AG04450 (cell line): ENCODE measurements at regions not wholly inside any gene's neighbourhood (a gene's known extent, or its start where the extent isn't known, plus 50 kb on each side); places are given as distances from the start of the nearest gene placed in this dataset.

Experiments
- CTCF ChIA-PET: fragments of 300-600, 350-600 bp; formaldehyde crosslinking; extraction: SDS; loops from one replicate; lab custom pipeline; 2022; ENCODE audit warnings: antibody characterized with exemption, inconsistent platforms; lab: Charles Lee
- POLR2A ChIA-PET: fragments of 350-600 bp; formaldehyde crosslinking; extraction: SDS; loops from one replicate; lab custom pipeline; 2021; ENCODE audit warnings: antibody characterized with exemption, inconsistent platforms; lab: Yijun Ruan, JAX
- DNase-seq: peaks from one replicate; pipeline ENCODE4 v3.0.0-alpha.2; 2011; ENCODE audit warnings: low read depth, low spot score
- H3K27ac ChIP-seq: one replicate; pipeline ENCODE4 v1.5.1; 2012; ENCODE audit warnings: low read depth, low read length, control low read depth
- H3K27me3 ChIP-seq: one replicate; pipeline ENCODE4 v1.6.0; 2012; ENCODE audit warnings: low read length; ENCODE audit not compliant: control insufficient read depth, insufficient read depth
- H3K4me3 ChIP-seq: 2 replicates; pipeline ENCODE4 v1.5.1; 2011; ENCODE audit warnings: mild to moderate bottlenecking, low read depth, low read length, control low read depth
- H3K9me3 ChIP-seq: 2 replicates; pipeline ENCODE4 v1.5.1; 2012; ENCODE audit warnings: low read length; ENCODE audit not compliant: control insufficient read depth, insufficient read depth
- CTCF ChIP-seq: IDR thresholded peaks from 2 replicates; pipeline ENCODE4 v1.5.1; 2011; ENCODE audit warnings: low read depth, low read length, control low read depth, inconsistent platforms

GRCh38 chr3:124431331-124431994 is 298.8 kb upstream of the UMPS start:
- Histone ChIP-seq H3K27me3 (no peaks in the 10 kb centered on the region), H3K27ac (no peak overlapping the region), H3K4me3 (no peak overlapping the region), H3K9me3 (no peaks in the 10 kb centered on the region)
- DNase-seq = no peak
- CTCF ChIA-PET = no interaction called here
- POLR2A ChIA-PET = no interaction called here
- TF ChIP-seq CTCF = no peak

GRCh38 chr3:124434176-124434575 is 296.1 kb upstream of the UMPS start:
- Histone ChIP-seq H3K27ac (no peak overlapping the region), H3K4me3 (no peak overlapping the region), H3K9me3 (no peaks in the 10 kb centered on the region), H3K27me3 (no peaks in the 10 kb centered on the region)
- no peak for TF ChIP-seq CTCF
- CTCF ChIA-PET = interaction anchor here (1.3 kb wide), 1 partner anchor 10 kb away, joined by 3 read pairs; no protein-coding TSS in a partner anchor
- DNase-seq = no peak
- POLR2A ChIA-PET = no interaction called here

- H3K27me3 ChIP-seq = no peaks in the 10 kb centered on the region
- POLR2A ChIA-PET = no interaction called here
- CTCF ChIA-PET = no interaction called here
- H3K4me3 ChIP-seq = no peak overlapping the region
- no peak for DNase-seq
- no peaks in the 10 kb centered on the region for H3K9me3 ChIP-seq
- no peak overlapping the region for H3K27ac ChIP-seq
- no peak for TF ChIP-seq CTCF
Observed at GRCh38 chr3:124435467-124435866, 294.8 kb upstream of the UMPS start.

- DNase-seq = no peak
- POLR2A ChIA-PET = no interaction called here
- CTCF ChIA-PET = interaction anchor here (1.5 kb wide), 1 partner anchor 87 kb away, joined by 5 read pairs; no protein-coding TSS in a partner anchor
- Histone ChIP-seq H3K9me3 (no peaks in the 10 kb centered on the region), H3K27ac (no peak overlapping the region), H3K4me3 (no peak overlapping the region), H3K27me3 (no peaks in the 10 kb centered on the region)
- no peak for TF ChIP-seq CTCF
Observed at GRCh38 chr3:124438813-124439212, 291.4 kb upstream of the UMPS start.

- Histone ChIP-seq H3K27me3 (no peaks in the 10 kb centered on the region), H3K27ac (no peak overlapping the region), H3K9me3 (no peaks in the 10 kb centered on the region), H3K4me3 (no peak overlapping the region)
- CTCF ChIA-PET = interaction anchor here (0.7 to 1.6 kb wide), 3 partner anchors 88 to 406 kb away, joined by 3 to 6 read pairs (median 5); partner anchors contain the start of gene KALRN
- DNase-seq = no peak
- POLR2A ChIA-PET = no interaction called here
- no peak for TF ChIP-seq CTCF
Observed at GRCh38 chr3:124439603-124440002, 290.6 kb upstream of the UMPS start.
